Colonic mucosa (tissue), 4 donors: ENCODE measurements at regions not wholly inside any gene's neighbourhood (a gene's known extent, or its start where the extent isn't known, plus 50 kb on each side); places are given as distances from the start of the nearest gene placed in this dataset.

Source experiments
- DNase-seq: peaks from one replicate; pipeline ENCODE4 v3.0.0-alpha.2; 2020
- H3K27ac ChIP-seq: fragments of 200-600 bp; one replicate; pipeline ENCODE4 v1.8.0; 2021
- H3K27me3 ChIP-seq: fragments of 200-600 bp; one replicate; pipeline ENCODE4 v1.8.0; 2021
- H3K36me3 ChIP-seq: fragments of 200-600 bp; one replicate; pipeline ENCODE4 v1.8.0; 2021
- H3K4me1 ChIP-seq: fragments of 200-600 bp; one replicate; pipeline ENCODE4 v1.8.0; 2021; ENCODE audit warnings: mild to moderate bottlenecking
- H3K4me3 ChIP-seq: fragments of 200-600 bp; one replicate; pipeline ENCODE4 v1.8.0; 2021
- H3K9ac ChIP-seq, 2 donors: one replicate each; pipeline ENCODE4 v1.7.0; 2013; ENCODE audit warnings: control low read depth in 2 of 2, low read depth in 2 of 2, low read length in 2 of 2
- H3K9me3 ChIP-seq: fragments of 200-600 bp; one replicate; pipeline ENCODE4 v1.8.0; 2021
- intact Hi-C: fragments of 100-400 bp; cut with DNase I; formaldehyde crosslinking; loops from one replicate; pipeline ENCODE4 v1.14.1; 2022
- TF ChIP-seq, protein P1 (sequence below): fragments of 200-600 bp; IDR thresholded peaks from one replicate; pipeline ENCODE4 v1.8.0; 2022; ENCODE audit warnings: antibody characterized with exemption, mild to moderate bottlenecking
- donor health status: healthy.
- donor health status: DM: no; HTN: no; CAD: no.
- donor health status: DM: no; HTN: no; CAD: no.

- Histone ChIP-seq H3K27ac (no peak overlapping the region), H3K4me1 (no peaks in the 10 kb centered on the region), H3K9me3 (no peaks in the 10 kb centered on the region), H3K36me3 (no peaks in the 10 kb centered on the region), H3K9ac (no peak overlapping the region), H3K27me3 (no peaks in the 10 kb centered on the region), H3K4me3 (no peak overlapping the region)
- intact Hi-C loops = loop anchor here (5.0 kb wide), 1 partner anchor 211 kb away; no protein-coding TSS in a partner anchor
- no peak for DNase-seq
- TF ChIP-seq, protein P1, sequence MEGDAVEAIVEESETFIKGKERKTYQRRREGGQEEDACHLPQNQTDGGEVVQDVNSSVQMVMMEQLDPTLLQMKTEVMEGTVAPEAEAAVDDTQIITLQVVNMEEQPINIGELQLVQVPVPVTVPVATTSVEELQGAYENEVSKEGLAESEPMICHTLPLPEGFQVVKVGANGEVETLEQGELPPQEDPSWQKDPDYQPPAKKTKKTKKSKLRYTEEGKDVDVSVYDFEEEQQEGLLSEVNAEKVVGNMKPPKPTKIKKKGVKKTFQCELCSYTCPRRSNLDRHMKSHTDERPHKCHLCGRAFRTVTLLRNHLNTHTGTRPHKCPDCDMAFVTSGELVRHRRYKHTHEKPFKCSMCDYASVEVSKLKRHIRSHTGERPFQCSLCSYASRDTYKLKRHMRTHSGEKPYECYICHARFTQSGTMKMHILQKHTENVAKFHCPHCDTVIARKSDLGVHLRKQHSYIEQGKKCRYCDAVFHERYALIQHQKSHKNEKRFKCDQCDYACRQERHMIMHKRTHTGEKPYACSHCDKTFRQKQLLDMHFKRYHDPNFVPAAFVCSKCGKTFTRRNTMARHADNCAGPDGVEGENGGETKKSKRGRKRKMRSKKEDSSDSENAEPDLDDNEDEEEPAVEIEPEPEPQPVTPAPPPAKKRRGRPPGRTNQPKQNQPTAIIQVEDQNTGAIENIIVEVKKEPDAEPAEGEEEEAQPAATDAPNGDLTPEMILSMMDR = no peak
These were observed 133.9 kb downstream of the ZNF281 start for GRCh38 chr1:200275816-200276453.

DNA sequence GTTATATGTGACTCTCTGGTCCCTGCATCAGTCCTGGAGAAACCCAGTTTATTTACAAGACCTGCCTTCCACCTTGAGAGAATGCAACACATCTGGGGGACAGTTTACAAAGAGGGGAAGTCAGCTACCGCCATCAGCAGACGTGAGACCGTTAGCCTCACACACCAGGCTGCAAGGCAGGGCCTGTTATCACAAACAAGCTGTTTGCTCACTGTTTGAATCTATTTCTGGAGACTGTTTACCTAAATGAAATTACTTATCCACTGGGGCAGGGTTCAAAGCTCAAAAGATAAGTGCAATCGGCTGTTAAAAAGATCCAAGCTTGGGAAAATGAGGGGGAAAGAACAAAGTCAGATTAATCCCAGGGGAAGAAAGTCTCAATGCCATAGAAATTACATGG is 134.4 kb downstream of the ZNF281 start:
- H3K4me1 ChIP-seq = no peaks in the 10 kb centered on the region
- intact Hi-C loops = loop anchor here (5.0 kb wide), 1 partner anchor 212 kb away; no protein-coding TSS in a partner anchor
- H3K4me3 ChIP-seq = no peak overlapping the region
- no peaks in the 10 kb centered on the region for H3K9me3 ChIP-seq
- H3K9ac ChIP-seq = no peak overlapping the region
- no peaks in the 10 kb centered on the region for H3K27me3 ChIP-seq
- TF ChIP-seq, protein P1 = no peak
- no peak overlapping the region for H3K27ac ChIP-seq
- H3K36me3 ChIP-seq = no peaks in the 10 kb centered on the region
- DNase-seq = no peak

- H3K4me3 ChIP-seq = no peak overlapping the region
- intact Hi-C loops = no loop called here
- DNase-seq = no peak
These were observed 135.7 kb downstream of the ZNF281 start for GRCh38 chr1:200274116-200274515.

GRCh38 chr1:200272481-200273068 is 137.3 kb downstream of the ZNF281 start:
- Histone ChIP-seq H3K9ac (no peak overlapping the region), H3K36me3 (no peaks in the 10 kb centered on the region), H3K4me1 (no peaks in the 10 kb centered on the region), H3K9me3 (no peaks in the 10 kb centered on the region), H3K27me3 (no peaks in the 10 kb centered on the region), H3K4me3 (no peak overlapping the region), H3K27ac (no peak overlapping the region)
- no peak for DNase-seq
- intact Hi-C loops = no loop called here
- TF ChIP-seq, protein P1 = no peak

More at GRCh38 chr1:200274116-200274515, 135.7 kb downstream of the ZNF281 start:
- H3K27me3 ChIP-seq = no peaks in the 10 kb centered on the region
- H3K9me3 ChIP-seq = no peaks in the 10 kb centered on the region
- TF ChIP-seq, protein P1 = no peak
- H3K4me1 ChIP-seq = no peaks in the 10 kb centered on the region
- H3K36me3 ChIP-seq = no peaks in the 10 kb centered on the region
- H3K27ac ChIP-seq = no peak overlapping the region
- H3K9ac ChIP-seq = no peak overlapping the region

DNA sequence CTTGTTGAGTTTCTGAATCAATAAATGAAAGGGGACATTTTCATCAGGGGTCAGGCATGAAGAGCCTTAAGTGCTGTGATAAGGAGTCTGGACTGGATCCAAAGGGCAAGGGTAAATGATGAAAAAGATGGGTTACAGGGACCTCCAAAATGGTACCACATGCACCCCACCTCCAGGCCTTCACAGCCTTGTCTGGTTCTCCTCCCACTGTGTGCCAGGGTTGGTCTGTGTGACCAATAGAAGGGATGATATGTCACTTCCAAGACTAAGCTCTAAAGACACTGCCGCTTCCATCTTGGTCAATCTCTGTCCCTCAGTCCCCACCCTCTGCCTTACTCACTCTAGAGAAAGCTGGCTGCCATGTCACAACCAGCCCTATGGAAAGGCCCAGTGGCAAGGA is 140.6 kb downstream of the ZNF281 start:
- Histone ChIP-seq H3K4me1 (no peaks in the 10 kb centered on the region), H3K27me3 (no peaks in the 10 kb centered on the region), H3K36me3 (no peaks in the 10 kb centered on the region), H3K4me3 (no peak overlapping the region), H3K27ac (no peak overlapping the region), H3K9me3 (no peaks in the 10 kb centered on the region), H3K9ac (no peak overlapping the region)
- TF ChIP-seq, protein P1 = no peak
- DNase-seq = no peak
- intact Hi-C loops = no loop called here
